ENCODE measurements at regions not wholly inside any gene's neighbourhood (a gene's known extent, or its start where the extent isn't known, plus 50 kb on each side); places are given as distances from the start of the nearest gene placed in this dataset.

DNA sequence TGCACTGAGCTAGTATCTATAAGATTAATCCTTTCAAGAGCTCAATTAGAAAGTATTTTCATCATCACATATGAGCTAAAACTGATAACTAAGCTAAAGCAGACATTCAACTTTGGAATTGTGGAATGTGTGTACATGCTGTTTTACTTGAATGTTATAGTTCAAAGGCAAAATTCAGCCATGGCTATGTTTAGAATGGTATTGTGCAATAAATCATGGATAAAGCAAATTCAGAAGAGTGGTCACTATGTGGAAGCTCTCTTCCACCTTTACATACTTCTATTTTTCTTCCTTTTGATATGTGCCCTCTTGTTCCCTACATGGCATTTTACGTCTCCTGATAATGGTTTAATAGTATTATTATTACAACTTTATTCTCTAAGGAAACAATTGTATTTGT lies 1366.3 kb upstream of the LRRTM1 start:
- H3F3A ChIP-seq (ENCODE audit: control insufficient read depth, insufficient read depth) = no peaks in the 10 kb centered on the region
- H3K9me3 ChIP-seq (ENCODE audit: control insufficient read depth, insufficient read depth, low read length) = no peaks in the 10 kb centered on the region
- H3K79me2 ChIP-seq (ENCODE audit: control insufficient read depth, low read length) = no peaks in the 10 kb centered on the region
- H3K4me1 ChIP-seq (ENCODE audit: control insufficient read depth, low read length) = no peaks in the 10 kb centered on the region
- H3K27ac ChIP-seq (ENCODE audit: low read depth, low read length) = no peak overlapping the region
- no peaks in the 10 kb centered on the region for H3K9me2 ChIP-seq (replicated peaks; ENCODE audit: control insufficient read depth, low read length)
- H3K4me3 ChIP-seq (ENCODE audit: low read length) = no peak overlapping the region
- TF ChIP-seq EZH2phosphoT487 (IDR thresholded peaks at IDR 0.05; ENCODE audit: borderline replicate concordance, low read length) = no peak
- TF ChIP-seq, protein P1, sequence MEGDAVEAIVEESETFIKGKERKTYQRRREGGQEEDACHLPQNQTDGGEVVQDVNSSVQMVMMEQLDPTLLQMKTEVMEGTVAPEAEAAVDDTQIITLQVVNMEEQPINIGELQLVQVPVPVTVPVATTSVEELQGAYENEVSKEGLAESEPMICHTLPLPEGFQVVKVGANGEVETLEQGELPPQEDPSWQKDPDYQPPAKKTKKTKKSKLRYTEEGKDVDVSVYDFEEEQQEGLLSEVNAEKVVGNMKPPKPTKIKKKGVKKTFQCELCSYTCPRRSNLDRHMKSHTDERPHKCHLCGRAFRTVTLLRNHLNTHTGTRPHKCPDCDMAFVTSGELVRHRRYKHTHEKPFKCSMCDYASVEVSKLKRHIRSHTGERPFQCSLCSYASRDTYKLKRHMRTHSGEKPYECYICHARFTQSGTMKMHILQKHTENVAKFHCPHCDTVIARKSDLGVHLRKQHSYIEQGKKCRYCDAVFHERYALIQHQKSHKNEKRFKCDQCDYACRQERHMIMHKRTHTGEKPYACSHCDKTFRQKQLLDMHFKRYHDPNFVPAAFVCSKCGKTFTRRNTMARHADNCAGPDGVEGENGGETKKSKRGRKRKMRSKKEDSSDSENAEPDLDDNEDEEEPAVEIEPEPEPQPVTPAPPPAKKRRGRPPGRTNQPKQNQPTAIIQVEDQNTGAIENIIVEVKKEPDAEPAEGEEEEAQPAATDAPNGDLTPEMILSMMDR (IDR thresholded peaks at IDR 0.05; ENCODE audit: low read depth, low read length, poor library complexity, severe bottlenecking) = no peak
- no peaks in the 10 kb centered on the region for H4K20me1 ChIP-seq (ENCODE audit: control insufficient read depth, insufficient read depth, low read depth, low read length)
- no peaks in the 10 kb centered on the region for H3K27me3 ChIP-seq (ENCODE audit: control insufficient read depth, low read length)
- H3K36me3 ChIP-seq (ENCODE audit: control insufficient read depth, low read length) = no peaks in the 10 kb centered on the region
- H3K4me2 ChIP-seq (ENCODE audit: low read length) = no peak overlapping the region

- H3K4me2 ChIP-seq (ENCODE audit: low read length) = no peak overlapping the region
- H3K27me3 ChIP-seq (ENCODE audit: control insufficient read depth, low read length) = no peaks in the 10 kb centered on the region
- H3F3A ChIP-seq (ENCODE audit: control insufficient read depth, insufficient read depth) = no peaks in the 10 kb centered on the region
- no peak overlapping the region for H3K27ac ChIP-seq (ENCODE audit: low read depth, low read length)
- H3K4me1 ChIP-seq (ENCODE audit: control insufficient read depth, low read length) = no peaks in the 10 kb centered on the region
- no peak overlapping the region for H3K4me3 ChIP-seq (ENCODE audit: low read length)
- peaks cover 8% of the 10 kb centered on the region; the same call in 1 of the 2 replicates for H3K9me3 ChIP-seq (ENCODE audit: control insufficient read depth, insufficient read depth, low read length)
- H3K79me2 ChIP-seq (ENCODE audit: control insufficient read depth, low read length) = no peaks in the 10 kb centered on the region
- no peaks in the 10 kb centered on the region for H3K9me2 ChIP-seq (replicated peaks; ENCODE audit: control insufficient read depth, low read length)
- TF ChIP-seq, protein P1 (IDR thresholded peaks at IDR 0.05; ENCODE audit: low read depth, low read length, poor library complexity, severe bottlenecking) = no peak
- TF ChIP-seq EZH2phosphoT487 (IDR thresholded peaks at IDR 0.05; ENCODE audit: borderline replicate concordance, low read length) = no peak
- H4K20me1 ChIP-seq (ENCODE audit: control insufficient read depth, insufficient read depth, low read depth, low read length) = no peaks in the 10 kb centered on the region
- H3K36me3 ChIP-seq (ENCODE audit: control insufficient read depth, low read length) = no peaks in the 10 kb centered on the region
Measured at GRCh38 chr2:81661081-81661480, 1356.5 kb upstream of the LRRTM1 start.

GRCh38 chr2:81658227-81658626 lies 1353.7 kb upstream of the LRRTM1 start:
- H3K27ac ChIP-seq (ENCODE audit: low read depth, low read length) = no peak overlapping the region
- H3K27me3 ChIP-seq (ENCODE audit: control insufficient read depth, low read length) = no peaks in the 10 kb centered on the region
- no peaks in the 10 kb centered on the region for H3K36me3 ChIP-seq (ENCODE audit: control insufficient read depth, low read length)
- no peaks in the 10 kb centered on the region for H3F3A ChIP-seq (ENCODE audit: control insufficient read depth, insufficient read depth)
- no peak overlapping the region for H3K4me2 ChIP-seq (ENCODE audit: low read length)
- TF ChIP-seq, protein P1 (IDR thresholded peaks at IDR 0.05; ENCODE audit: low read depth, low read length, poor library complexity, severe bottlenecking) = no peak
- TF ChIP-seq EZH2phosphoT487 (IDR thresholded peaks at IDR 0.05; ENCODE audit: borderline replicate concordance, low read length) = no peak
- no peaks in the 10 kb centered on the region for H4K20me1 ChIP-seq (ENCODE audit: control insufficient read depth, insufficient read depth, low read depth, low read length)
- no peaks in the 10 kb centered on the region for H3K9me2 ChIP-seq (replicated peaks; ENCODE audit: control insufficient read depth, low read length)
- no peak overlapping the region for H3K4me3 ChIP-seq (ENCODE audit: low read length)
- H3K79me2 ChIP-seq (ENCODE audit: control insufficient read depth, low read length) = no peaks in the 10 kb centered on the region
- H3K9me3 ChIP-seq (ENCODE audit: control insufficient read depth, insufficient read depth, low read length) = peaks cover 8% of the 10 kb centered on the region; the same call in 1 of the 2 replicates
- no peaks in the 10 kb centered on the region for H3K4me1 ChIP-seq (ENCODE audit: control insufficient read depth, low read length)

All from DOHH2 (cell line).